Epithelial cell of esophagus (primary cell): ENCODE measurements at regions not wholly inside any gene's neighbourhood (a gene's known extent, or its start where the extent isn't known, plus 50 kb on each side); places are given as distances from the start of the nearest gene placed in this dataset.
A peak's percentile ranks its signal among the peaks of the same experiment; 100 is the strongest.

ENCODE experiments used
- DNase-seq: peaks from one replicate; pipeline ENCODE4 v3.0.0; 2010; ENCODE audit warnings: low read depth
- H3K4me3 ChIP-seq: 2 replicates; pipeline ENCODE4 v1.5.1; 2011; ENCODE audit warnings: mild to moderate bottlenecking, low read length, control low read depth
- CTCF ChIP-seq: IDR thresholded peaks from 2 replicates; pipeline ENCODE4 v1.5.1; 2011; ENCODE audit warnings: low read depth, mild to moderate bottlenecking, low read length, control low read depth, inconsistent platforms; ENCODE audit not compliant: insufficient read depth; ENCODE audit errors: missing control alignments

DNA sequence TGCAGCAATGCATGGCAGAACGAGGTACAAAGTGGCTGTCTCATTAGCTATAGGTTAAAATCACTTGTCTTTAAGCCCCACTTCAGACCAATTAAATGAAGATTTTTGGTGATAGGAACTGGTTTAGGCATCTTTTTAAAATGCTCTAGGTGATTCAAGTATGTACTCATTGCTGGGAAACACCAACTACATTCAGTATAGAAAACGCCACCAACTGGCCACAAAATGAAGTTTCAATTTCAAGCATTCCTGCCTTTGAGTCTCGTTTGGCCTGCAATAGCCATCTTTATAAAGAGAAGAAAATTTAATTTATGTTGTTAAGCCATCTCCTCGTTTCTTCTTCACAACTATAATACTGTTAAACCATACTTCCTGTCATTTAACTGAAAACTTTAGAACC, 587.9 kb downstream of the GBE1 start:
- TF ChIP-seq CTCF: peak; percentile 2
- DNase-seq: peak; percentile 26
- no peak overlapping the region for H3K4me3 ChIP-seq

DNA sequence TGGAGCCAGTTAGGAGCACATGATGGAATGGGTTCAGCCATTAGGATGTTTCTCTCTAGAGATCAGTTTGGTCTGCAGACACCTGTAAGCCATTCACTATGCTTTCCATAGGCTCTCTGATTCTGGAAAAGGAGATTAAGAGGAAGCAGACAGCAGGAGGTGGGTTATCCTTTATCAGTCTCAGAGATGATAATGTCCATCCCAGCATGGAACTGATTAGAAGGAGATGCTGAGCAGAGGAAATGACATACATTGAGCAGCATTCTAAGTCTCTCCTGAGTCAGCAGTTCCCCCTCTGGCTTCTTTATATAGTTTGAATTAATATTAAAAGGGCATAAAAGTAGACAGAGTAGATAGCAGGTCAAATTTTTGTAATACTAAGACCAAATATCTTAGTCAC, 591.1 kb downstream of the GBE1 start:
- no peak for DNase-seq
- H3K4me3 ChIP-seq: no peak overlapping the region
- TF ChIP-seq CTCF: no peak

DNA sequence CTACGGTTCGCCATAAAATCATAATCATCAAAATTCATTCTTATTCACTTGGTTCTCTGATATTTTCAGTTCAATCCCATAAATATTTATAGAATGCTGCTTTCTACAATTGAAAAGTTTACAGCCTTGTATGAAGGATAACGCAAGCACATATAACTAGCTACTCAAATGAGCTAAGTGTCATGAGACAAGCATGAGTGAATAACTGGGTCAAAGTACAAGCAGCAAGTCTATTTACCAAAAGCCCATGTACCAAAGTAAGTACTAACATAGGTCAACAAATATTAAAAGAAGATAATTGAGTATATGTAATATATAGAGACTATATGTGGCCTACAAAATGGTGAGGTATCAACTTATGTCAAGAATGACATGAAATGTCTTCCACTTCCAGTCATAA, 596.6 kb downstream of the GBE1 start:
- TF ChIP-seq CTCF: no peak
- no peak for DNase-seq
- no peak overlapping the region for H3K4me3 ChIP-seq

GRCh38 chr3:81161851-81162250, 599.6 kb downstream of the GBE1 start:
- TF ChIP-seq CTCF: no peak
- DNase-seq: no peak
- H3K4me3 ChIP-seq: no peak overlapping the region

GRCh38 chr3:81161100-81161499, 600.3 kb downstream of the GBE1 start:
- no peak for DNase-seq
- TF ChIP-seq CTCF: no peak
- no peak overlapping the region for H3K4me3 ChIP-seq

- no peak for DNase-seq
- H3K4me3 ChIP-seq: no peak overlapping the region
- no peak for TF ChIP-seq CTCF
Observed at GRCh38 chr3:81154611-81155143, 606.8 kb downstream of the GBE1 start.

GRCh38 chr3:81152156-81152555, 609.3 kb downstream of the GBE1 start:
- no peak overlapping the region for H3K4me3 ChIP-seq
- no peak for DNase-seq
- TF ChIP-seq CTCF: no peak
